GM18507 (cell line): ENCODE measurements at regions not wholly inside any gene's neighbourhood (a gene's known extent, or its start where the extent isn't known, plus 50 kb on each side); places are given as distances from the start of the nearest gene placed in this dataset.

ENCODE experiments used
- DNase-seq: peaks from one replicate; pipeline ENCODE4 v3.0.0; 2011; ENCODE audit warnings: low read depth; ENCODE audit not compliant: insufficient read length; ENCODE audit errors: extremely low spot score
- FAIRE-seq: peaks from 2 replicates; lab custom pipeline; 2011; peaks lifted over from hg19 to GRCh38; lab: Jason Lieb, UNC

- no peak for FAIRE-seq
- DNase-seq, result no peak
Observed at GRCh38 chr13:106187501-106188095, 347.9 kb downstream of the EFNB2 start.

DNA sequence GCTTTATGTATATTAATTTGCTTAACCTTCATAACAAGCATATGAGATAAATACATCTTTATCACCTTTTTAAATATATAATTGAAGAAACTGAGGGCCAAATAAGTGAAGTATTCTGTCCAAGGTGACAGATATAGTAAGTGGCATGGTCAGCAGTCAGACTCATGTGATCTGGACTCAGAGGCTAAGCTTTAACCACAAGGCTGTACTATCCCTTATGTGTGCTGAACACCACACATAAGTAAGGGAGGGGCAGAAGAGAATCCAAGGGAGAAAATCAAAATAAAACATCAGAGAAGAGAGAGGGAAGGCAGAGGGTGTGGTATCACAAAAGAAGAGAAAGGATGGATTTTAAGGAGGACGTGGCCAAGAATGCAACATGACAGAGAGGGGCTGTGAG lies 348.4 kb downstream of the EFNB2 start:
- DNase-seq (no peak), FAIRE-seq (no peak)

DNA sequence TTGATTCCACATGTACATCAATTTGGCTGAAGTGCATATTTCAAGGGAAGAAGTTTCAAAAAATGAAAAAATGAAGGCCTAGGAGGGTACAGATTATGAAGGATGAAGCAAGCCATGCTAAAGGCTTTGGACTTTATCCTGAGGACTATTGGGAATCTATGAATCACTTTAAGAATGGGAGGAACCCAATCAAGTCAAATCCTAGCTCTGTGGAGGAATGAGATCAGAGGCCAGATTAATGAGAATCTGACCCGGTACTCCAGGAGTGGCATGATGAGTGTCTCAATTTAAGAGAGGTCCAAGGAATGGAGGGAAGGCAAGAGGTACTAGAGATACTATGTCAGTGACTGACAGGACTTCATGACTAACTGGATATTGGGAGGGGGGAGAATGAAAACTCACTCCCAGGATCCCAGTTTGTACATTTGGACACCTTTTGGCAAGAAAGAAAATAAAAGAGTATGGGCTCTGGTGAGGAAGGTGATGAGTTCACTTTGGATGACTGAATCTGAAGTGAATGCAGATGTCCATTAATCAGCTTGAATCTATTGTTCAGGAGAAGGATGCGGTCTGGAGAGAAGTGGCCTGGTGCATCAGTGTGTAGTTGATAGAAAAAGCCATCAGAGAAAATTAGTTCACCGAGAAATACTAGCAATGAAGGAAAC lies 349.0 kb downstream of the EFNB2 start:
- FAIRE-seq, result no peak

DNA sequence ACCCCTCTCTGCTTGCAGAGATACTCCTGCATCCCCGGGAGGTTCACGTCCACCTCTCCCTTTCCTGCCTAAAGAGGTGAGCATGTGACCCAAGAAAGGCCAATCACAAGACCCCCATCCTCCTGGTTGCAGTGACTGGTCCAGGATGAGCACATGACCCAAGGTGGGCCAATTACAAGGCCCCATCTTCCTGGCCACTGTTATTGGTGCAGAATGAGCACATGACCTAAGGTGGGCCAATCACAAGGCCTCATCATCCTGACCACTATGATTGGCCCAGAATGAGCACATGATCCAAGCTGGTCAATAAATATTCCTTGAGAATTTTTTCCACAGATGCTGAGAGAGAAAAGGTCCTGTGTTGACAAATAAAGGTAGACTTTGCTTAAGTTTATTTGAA lies 350.7 kb downstream of the EFNB2 start:
- FAIRE-seq (no peak), DNase-seq (no peak)

More for the DNA sequence above, 349.0 kb downstream of the EFNB2 start:
- no peak for DNase-seq

DNA sequence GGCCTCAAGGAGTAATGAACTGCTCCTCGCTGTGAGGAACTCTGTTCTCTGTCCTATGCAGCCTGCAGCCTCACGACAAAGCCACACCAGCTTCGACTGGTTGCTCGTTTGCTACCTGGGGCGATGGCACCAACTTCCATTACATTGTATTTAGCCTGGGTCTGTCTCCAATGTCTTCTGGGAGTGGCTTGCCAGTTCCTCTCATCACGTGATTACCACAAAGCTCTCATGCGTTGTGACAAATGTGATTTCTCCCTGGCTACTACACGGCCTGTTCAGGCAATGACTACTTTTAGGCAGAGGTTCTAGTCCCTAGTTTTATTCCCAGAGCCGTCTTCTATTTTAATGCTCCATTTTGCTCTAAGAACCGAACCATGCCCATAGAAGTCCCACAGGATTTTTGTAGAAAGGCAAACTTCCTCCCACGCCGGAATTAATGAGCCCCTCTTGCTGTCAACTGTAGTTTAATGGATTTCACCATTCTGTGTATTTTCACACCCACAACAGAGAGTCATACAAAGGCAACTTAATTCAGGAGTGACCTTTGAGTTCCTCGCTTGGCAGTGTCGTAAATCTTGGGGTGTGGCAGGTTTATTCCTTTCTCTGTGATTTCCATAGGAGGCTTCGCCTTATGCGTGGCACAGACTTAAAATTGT lies 351.9 kb downstream of the EFNB2 start:
- DNase-seq, result no peak
- FAIRE-seq, result no peak

- FAIRE-seq (no peak), DNase-seq (no peak)
Observed at GRCh38 chr13:106182404-106182803, 353.1 kb downstream of the EFNB2 start.

DNA sequence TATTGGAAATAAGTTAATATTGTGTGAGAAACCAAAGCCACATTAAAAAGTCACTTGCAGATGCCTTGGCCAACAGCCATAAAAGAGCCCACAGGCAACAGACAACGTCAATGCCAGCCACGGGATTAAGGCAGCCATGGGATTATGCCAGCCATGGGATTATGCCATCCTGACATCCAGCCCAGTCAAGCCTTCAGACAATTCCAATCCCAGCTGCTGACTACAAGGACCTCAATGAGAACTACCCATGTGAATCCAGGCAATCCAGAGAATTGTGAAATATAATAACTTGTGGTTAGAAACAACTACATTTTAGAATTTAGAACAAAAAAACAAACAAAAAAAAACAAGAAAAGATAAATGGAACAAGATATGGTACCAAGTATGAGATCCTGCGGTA lies 356.6 kb downstream of the EFNB2 start:
- no peak for FAIRE-seq
- DNase-seq, result no peak

GRCh38 chr13:106177146-106177545 lies 358.3 kb downstream of the EFNB2 start:
- DNase-seq (no peak), FAIRE-seq (no peak)

GRCh38 chr13:106176117-106176516 lies 359.3 kb downstream of the EFNB2 start:
- FAIRE-seq, result no peak

DNA sequence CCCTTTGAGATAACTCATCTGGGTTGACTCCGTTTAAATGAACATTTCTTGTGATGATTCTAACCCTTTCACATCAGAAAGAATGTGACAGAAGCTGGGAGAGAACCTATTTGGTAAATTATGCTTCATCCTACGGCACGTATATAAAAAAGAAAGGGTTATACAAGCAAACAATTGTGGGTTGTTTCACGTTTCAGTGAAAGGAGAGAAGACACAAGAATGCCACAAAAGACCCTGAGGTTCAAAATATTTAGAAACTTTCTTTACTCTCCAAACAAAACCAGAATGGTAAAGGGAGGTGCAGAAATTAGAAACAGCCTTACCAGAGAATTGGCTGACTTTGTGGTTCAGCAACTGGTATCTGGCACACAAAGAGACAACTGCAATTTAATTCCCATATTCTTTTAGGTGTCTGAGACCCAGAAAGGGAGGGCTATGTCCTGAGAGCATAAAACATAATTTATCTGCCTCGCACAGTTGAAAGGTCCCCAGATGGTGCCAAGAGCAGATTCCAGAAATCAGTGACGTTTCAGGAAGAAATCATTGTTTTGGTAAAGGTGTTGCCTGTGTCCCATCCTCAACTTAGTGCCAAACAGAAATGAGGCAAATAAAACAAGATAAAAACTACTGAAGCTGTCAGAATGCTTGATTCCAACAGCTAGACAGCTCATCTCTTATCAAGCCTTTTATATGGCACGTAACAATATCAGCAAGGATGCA lies 361.4 kb downstream of the EFNB2 start:
- FAIRE-seq, result no peak
- DNase-seq, result no peak

More at GRCh38 chr13:106176117-106176516, 359.3 kb downstream of the EFNB2 start:
- no peak for DNase-seq

DNA sequence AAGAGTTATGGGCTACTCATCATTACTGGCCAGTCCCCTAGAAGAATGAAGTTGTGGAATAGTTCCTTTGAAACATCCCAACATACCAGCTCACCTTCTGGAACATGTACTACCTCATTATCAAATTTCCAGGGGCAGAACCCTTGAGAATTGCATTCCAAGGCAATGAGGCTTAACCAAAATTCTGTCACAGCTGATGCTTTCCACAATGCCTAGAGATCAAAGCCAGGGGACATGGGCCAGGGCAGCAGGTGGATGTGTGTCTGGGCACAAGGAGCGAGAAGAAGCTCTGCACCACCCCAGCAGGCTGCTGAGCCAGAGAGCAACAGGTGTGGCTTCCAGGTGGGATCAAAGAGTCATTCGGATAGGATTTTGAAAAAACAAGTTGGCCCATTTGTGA lies 362.1 kb downstream of the EFNB2 start:
- FAIRE-seq (no peak), DNase-seq (no peak)

- FAIRE-seq (no peak), DNase-seq (no peak)
Observed at GRCh38 chr13:106172176-106172905, 363.1 kb downstream of the EFNB2 start.

DNA sequence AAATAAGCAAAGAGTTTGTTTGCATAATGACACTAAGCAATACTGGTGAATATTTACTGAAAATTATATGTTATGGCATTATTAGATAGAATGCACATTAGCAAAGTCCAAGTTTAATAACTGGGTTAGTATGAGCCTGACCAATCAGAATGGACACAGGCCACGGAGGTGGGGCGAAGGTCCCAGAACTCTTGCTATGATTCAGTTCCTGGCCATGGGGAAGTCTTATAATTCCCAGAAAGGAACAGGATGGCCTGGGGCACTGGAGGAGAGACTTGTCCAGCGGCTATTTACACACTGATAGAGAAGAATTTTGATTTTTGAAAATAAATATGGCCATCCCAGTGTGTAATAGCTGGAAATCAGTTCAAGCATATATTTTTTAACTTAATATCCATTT lies 372.0 kb downstream of the EFNB2 start:
- no peak for FAIRE-seq

GRCh38 chr13:106161146-106161545 lies 374.3 kb downstream of the EFNB2 start:
- FAIRE-seq (no peak), DNase-seq (no peak)

More for the DNA sequence above, 372.0 kb downstream of the EFNB2 start:
- DNase-seq, result no peak

DNA sequence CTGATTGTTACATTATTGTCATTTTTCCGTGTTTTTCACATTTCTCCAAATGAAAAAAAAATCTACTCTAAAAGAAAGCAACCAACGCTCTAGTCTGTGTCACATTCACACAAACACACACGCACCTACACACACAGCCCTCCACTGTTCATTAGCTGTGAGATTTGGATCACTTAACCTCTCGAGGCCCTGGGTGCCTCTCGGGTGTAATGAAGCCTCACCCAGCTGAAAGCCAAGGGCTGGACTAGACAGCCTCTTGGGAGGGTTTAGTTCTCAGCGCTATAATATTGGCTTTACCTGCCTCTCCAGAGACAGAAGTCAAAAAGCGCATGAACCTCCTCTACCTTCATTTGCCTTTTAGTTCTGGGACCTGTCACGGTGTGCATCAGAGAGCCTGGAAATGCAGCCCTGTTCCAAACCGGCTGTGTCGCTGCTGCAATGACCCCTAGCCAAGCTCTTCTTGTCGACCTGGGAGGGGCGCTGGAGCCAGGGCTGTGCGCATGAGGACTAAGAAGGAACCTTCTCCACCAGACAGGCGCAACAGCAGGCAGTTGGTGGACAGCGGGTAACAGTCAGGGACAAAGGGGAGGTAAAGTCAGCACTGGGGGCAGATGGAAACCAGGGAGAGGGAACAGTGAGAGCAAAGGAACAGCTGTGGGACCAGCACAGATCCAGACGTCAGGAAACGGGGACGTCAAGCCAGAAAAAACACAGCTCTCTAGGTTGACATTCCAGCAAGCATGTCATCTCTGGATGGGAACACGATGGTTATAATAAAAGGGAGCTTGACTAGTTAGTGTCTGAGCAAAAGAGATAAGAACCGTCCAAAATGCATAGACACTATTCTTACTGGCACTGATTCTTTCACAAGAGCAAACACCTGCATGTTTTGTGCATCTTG lies 375.9 kb downstream of the EFNB2 start:
- FAIRE-seq (no peak), DNase-seq (no peak)

GRCh38 chr13:106156468-106156867 lies 379.0 kb downstream of the EFNB2 start:
- DNase-seq (no peak), FAIRE-seq (no peak)

DNA sequence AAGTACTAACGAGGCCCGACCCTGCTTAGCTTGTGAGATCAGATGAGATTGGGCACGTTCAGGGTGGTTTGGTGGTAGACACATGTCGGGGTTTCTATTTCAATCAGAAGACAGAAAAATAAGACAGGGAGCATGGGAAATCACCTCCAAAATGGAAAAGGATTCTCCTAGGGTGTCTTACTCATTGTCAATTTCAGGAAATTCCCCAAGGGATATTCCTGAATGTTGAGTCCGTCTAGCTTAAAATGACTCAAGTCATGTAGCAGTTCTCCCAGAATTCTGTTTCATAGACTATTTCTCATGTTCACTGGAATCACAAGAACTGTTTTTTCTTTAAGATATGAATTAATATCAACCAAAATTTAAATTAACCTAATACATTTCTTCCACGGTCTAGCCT lies 380.1 kb downstream of the EFNB2 start:
- no peak for FAIRE-seq
- DNase-seq, result no peak

DNA sequence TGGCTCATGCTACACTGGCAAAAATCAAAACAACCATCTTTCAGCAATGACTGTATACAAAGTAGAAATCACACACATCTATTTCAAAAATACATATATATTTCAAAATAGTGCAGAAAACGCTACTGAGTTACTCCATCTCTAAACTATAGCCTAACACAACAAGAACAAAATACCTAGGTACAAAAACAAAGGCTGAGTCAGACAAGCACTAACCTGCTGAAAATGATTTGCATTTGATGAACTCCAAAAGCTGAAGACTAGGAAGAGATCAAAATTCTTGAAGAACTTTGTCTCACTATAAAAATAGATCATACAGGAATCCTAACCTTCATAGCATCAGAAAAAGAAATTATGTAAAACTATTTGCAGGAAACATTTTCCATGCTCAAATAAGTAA lies 381.6 kb downstream of the EFNB2 start:
- FAIRE-seq, result no peak
- DNase-seq, result no peak

DNA sequence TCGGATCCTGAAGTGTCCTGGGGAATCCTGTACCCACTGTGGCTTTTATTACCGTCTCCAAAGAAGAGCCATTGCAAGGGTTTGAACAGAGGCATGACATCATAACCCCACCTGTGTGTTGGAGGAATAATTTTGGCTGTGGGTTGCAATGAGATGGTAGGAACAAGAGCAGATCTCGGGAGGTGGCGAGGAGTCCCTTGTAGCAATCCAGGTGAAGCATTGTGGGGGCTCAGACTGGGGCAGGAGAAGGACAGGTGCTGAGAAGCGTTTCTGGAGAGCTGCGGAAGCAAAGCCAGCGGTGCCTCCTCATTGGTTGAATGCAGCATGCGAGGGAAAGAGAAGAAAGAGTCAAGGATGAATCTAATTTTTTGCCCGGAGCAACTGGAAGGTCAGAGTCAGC lies 382.4 kb downstream of the EFNB2 start:
- FAIRE-seq (no peak), DNase-seq (no peak)
